NCI-H1048 (cell line): ENCODE measurements at regions not wholly inside any gene's neighbourhood (a gene's known extent, or its start where the extent isn't known, plus 50 kb on each side); places are given as distances from the start of the nearest gene placed in this dataset.
"Not testable (repeated sequence)": the region's sequence is repeated elsewhere in the genome, so short reads cannot be mapped to it uniquely, and the experiment has no call there.

Experiments
- DNase-seq: peaks from one replicate; lab custom pipeline; 2025; lab: John Stamatoyannopoulos, UW

- DNase-seq, result peak; percentile 30
These were observed 171.6 kb downstream of the PCDH10 start for GRCh38 chr4:133320576-133321170.

GRCh38 chr4:133316909-133317308 lies 167.8 kb downstream of the PCDH10 start:
- DNase-seq, result no peak

- DNase-seq, result no peak
These were observed 165.9 kb downstream of the PCDH10 start for GRCh38 chr4:133314991-133315390.

DNA sequence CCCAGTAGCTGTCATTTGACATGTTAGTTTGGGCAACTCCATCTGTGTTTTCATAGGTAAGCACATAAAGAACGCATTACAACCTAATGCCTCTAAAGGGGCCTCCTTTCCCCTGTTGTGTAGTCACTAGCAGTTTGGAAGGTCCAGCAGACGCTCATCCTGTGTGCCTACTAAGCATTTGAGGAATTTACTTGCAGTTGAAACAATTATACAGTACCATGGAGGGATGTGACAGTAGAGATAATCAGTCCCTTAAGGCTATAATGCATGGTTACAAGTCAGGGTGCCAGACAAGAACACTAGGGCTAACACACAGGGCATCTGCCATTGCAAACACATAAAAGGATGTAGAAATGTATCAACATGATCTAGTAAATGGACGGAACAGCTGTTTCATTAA lies 138.3 kb downstream of the PCDH10 start:
- DNase-seq, result no peak

DNA sequence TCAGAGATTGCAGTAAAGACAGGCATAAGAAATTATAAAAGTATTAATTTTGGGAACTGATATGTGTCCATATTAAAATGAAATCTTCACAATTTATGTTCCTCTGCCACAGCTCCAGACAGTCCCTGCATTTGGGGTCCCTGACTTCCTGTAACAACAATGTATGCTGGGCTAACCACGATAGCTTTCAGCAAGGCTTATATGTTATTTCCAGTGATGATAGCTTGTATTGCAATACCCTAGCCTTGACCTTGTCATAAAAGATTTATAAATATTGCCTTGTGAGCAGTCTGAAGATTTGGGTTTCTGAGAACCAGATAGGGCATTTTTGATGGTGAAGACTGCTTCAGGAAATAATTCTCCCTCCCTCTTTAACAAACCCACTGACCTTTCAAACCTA lies 129.5 kb downstream of the PCDH10 start:
- DNase-seq, result no peak

DNA sequence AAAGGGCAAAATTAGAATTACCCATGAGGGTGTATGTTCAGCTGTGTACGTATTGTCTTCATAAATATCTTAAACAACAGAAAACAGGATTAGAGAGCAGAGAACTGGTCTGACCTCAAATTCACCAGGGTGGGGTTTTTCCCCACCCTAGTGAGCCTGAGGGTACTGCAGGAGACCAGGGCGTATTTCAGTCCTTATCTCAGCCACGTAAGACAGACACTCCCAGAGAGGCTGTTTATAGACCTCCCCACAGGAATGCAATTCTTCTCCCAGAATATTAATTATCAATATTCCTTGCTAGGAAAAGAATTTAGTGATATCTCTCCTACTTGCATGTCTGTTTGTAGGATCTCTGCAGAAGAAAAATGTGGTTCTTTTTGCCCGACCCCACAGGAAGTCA lies 128.8 kb downstream of the PCDH10 start:
- not testable (repeated sequence) for DNase-seq

DNA sequence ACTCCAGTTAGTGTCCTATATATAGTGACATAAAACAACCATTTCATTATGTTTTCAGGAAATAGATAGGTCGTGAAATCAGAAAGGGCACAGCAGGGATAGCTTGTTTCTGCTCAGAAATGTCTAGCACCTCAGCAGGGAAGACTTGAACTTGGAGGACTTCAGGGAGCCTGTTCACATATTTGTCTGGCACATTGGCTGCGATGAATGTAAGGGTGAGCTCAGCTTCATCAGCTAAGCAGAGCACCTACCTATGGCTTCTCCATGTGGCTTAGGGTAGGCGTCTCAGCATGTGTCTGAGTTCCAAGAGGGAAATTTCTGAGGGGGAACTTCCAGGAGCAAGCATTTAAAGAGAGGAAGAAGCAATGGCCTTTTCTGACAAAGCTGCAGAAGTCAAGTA lies 126.2 kb downstream of the PCDH10 start:
- no peak for DNase-seq

GRCh38 chr4:133273401-133273800 lies 124.3 kb downstream of the PCDH10 start:
- DNase-seq, result no peak

DNA sequence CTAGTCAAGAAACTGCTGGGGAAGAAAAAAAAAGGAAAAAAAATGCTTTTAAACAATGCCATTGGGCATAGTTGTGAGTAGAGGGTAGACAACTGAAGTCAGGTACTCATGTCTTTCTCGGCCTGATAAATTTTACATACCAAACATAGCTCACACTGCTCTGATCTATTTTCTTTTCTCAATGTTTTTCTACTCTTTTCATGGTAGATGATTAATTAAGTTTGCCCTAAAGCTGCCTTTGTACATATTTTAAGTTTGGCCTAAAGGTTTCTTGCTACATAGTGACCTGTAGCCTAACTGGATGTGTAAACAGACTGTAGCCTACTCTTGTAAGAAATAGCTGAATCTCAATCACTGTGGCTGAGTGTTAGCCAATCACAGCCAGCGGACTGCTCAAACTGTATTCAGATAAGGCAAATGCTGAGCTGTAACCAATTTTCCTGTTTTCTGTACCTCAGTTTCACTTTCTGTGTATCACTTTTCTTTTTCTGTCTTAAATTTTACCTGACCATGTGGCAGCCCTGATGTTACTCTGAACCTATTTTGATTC lies 121.0 kb downstream of the PCDH10 start:
- DNase-seq, result no peak

DNA sequence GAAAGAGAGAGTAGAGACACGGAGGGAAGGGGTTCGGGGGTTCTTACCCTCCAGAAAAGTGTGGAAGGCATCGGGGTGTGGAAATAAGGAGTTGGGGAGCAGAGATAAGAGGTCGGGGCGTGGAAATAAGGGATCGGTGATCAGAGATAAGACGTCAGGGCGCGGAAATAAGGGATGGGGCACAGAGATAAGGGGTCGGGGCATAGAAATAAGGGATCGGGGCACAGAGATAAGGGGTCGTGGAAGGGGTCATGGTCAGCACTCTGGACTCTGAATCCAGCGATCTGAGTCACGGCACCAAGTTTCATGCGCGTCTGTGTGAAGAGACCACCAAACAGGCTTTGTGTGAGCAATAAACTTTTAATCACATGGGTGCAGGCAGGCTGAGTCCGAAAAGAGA lies 119.1 kb downstream of the PCDH10 start:
- DNase-seq, result no peak

GRCh38 chr4:133267506-133267905 lies 118.4 kb downstream of the PCDH10 start:
- not testable (repeated sequence) for DNase-seq

DNA sequence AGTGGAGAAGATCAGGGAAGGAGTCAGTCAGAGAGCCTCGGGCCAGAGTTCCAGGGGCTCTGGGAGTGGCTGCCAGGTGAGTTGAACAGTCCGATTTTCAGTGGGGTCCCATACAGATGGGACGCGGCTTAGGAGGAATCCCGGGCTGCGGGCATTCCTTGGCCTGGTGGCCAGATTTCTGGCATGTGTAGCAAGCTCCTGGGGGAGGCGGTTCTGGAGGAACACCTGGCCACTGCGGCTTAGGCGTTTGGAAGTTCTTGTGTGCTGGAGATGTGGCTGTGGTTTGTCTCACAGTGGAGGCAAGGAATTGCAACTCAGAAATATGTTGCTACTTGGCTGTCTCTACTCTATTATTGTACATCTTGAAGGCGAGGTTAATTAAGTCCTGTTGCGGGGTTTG lies 117.9 kb downstream of the PCDH10 start:
- DNase-seq, result not testable (repeated sequence)

DNA sequence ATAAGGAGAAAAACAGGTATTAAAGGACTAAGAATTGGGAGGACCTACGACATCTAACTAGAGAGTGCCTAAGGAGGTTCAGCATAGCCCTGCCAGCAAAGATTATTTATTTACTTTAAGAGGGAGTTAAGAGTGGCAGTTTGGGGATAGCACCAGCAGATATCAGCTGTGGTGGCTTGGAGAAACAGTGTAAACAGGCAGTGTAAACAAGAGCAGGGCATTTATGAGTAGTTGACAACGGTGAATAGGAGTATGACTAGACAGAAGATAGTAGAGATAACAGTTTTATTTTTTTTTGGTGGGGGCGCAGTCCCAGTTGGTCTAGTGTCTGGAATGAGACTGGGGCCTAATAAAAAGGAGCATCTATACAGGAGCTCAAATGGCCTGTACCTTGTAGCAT lies 115.2 kb downstream of the PCDH10 start:
- DNase-seq, result not testable (repeated sequence)

GRCh38 chr4:133263104-133263503 lies 114.0 kb downstream of the PCDH10 start:
- no peak for DNase-seq

DNA sequence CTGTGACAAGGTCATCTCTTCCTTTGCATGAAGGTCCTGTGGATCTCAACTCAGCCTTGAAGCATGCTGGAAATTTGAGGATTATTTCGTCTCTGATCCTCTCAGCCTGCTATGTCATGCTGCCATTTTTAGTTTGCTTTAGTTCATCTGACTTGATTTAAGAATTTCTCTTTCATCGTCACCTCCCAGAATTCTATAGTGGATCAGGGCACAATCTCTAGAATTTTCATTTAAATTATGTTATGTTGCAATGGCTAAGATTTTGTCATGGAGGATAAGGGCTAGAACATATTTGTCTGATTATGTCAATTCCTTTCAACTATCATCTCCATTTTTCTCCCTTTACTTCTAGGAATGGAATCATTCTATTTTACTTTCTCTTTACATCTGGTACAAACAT lies 98.8 kb downstream of the PCDH10 start:
- no peak for DNase-seq

DNA sequence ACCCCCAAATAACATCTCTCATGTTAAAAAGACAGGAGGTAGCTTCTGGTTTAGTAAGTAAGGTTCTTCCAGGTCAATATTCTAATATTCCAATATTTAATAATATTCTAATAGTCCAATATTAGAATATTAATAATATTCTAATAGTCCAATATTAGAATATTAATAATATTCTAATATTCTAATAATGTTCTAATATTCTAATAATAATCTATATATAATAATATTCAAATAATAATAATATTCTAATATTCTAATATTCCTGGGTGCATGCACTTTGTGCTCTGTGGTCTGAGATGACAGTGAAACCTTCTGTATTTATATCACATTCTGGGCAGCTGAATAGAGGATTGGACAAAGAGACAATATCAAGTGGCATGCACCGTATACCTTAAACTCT lies 96.1 kb downstream of the PCDH10 start:
- DNase-seq, result no peak
